NCI-H774 (cell line): ENCODE measurements at regions not wholly inside any gene's neighbourhood (a gene's known extent, or its start where the extent isn't known, plus 50 kb on each side); places are given as distances from the start of the nearest gene placed in this dataset.

ENCODE experiments used
- DNase-seq: peaks from one replicate; lab custom pipeline; 2025; lab: John Stamatoyannopoulos, UW

DNA sequence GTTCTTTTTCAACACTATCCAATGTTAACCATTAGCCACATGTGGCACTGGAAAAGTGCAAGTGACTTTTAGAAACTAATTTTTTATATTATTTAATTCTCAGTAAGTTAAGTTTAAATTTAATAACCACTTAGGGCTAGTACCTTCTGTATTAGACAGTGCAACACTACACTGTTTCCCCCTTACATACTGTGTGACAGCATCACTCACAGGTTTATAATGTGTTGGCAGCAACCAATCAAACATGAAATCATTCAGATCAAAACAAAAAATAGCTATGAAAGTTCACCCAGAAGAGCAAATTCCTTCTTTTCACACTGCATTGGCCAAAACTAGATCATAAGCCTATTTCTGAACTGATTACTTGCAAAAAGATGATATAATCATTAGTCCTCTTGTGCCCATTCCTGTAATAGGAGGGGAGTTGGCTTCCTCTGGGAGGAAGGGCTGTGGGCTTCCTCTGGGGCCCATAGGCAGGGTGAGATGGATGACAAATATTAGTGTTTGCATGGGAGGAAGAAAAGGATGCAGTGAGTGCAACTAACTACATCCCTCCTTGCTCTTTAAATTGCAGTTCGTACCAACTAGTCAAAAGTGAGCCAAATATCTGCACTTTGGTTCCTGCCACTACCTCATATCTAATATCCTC, 708.1 kb upstream of the RGMB start:
- no peak for DNase-seq

DNA sequence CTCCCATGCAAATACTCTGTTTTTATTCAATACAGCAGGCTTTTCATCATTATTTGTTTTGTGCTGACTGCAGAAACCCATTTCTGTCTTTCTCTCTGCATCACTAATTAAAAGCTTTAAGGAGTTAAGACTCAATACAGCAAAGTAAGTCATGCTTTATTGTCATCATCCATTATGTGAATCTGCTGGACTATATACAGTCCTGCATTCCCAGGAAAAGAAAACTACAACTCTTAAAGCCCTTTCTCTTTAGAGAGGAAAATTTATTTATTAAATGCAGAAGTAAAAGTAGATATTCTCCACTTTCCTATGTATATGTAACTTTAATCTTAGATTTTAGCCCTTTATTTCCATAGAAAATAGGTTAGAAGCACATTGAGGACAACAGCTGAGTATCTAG, 706.6 kb upstream of the RGMB start:
- no peak for DNase-seq

- DNase-seq: no peak
Measured at GRCh38 chr5:98069876-98070512, 703.5 kb upstream of the RGMB start.

DNA sequence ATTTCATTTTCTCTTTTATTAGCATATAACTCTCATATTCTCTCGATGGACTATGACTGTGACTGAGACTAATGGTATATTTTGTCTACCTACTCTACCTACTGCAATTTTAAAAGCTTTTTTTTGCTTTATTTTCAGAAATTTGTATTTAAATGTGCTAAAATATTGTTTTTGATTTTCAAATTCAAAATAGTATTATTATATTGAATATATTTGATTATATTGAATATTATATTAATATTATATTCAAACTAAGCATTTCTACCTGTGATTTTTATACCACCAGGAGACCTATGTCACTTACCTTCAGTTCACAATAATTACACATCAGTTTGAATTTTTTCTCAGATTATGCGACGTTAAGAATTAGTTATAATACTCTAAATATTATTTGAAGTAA, 700.5 kb upstream of the RGMB start:
- no peak for DNase-seq

DNA sequence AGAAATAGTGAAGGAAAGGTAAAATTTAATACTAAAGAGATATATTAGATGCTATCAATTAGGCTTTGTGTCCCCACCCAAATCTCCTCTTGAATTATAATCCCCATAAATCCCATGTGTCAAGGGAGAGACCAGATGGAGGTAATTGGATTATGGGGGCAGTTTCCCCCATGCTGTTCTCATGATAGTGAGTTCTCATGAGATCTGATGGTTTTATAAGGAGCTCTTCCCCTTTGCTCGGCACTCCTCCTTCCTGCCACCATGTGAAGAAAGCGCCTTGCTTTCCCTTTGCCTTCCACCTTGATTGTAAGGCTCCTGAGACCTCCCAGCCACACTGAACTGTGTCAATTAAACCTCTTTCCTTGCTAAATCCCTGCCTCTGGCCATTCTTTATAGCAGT, 697.0 kb upstream of the RGMB start:
- DNase-seq: no peak

DNA sequence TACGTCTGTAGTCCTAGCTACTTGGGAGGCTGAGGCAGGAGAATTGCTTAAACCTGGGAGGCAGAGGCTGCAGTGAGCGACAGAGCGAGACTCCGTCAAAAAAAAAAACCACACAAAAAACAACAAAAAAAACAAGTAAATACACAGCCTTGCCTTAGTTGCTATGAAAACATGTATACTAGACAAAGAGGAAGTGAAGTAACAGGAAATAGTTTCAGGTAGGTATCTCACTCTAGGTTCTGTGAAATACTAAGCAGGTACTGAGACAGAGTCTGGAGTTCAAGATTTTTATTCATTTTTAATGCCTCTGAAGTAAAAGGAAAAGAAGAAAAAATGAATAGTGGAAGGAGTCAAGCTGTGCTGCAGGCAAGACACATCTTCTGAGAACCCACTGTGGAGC, 687.9 kb upstream of the RGMB start:
- no peak for DNase-seq

- DNase-seq: no peak
Measured at GRCh38 chr5:98095072-98095471, 678.4 kb upstream of the RGMB start.

DNA sequence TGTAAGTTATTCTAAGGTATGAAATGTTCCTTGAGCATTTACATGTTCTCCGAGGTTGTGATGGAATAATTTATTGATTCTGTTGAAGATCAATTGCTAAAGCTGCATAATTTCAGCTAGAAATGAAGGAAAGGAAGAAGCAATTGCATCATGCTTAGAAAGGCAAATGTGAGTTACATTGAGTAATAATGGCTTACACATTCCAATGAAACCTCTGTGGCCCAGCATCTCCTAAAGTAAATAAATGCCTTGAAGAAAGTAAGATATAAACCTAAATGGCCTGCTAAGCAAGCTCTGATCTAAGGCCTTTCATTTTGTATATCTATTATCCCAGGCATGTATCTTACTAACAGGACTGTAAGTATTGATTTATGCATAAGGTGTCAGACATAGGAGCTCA, 677.3 kb upstream of the RGMB start:
- DNase-seq: no peak

- no peak for DNase-seq
Measured at GRCh38 chr5:98099448-98100105, 673.9 kb upstream of the RGMB start.

- no peak for DNase-seq
Measured at GRCh38 chr5:98101131-98101530, 672.3 kb upstream of the RGMB start.

DNA sequence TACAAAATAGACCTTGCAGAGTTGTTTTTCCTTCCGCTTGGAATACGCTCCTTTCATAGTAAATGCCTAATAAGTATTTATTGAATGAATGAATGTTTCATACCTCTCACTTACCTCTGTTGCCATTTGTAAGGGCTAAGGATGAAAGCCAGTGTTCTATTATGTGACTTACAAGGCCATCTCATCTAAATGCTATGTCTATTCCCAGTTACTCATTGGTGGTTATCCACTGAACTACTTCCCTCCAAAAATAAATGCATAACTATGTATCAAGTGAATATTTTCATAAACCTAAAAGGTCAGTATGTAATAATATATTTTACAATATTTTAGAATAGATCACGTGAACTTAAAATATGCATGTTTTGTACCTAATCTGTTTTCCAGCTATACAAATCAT, 670.5 kb upstream of the RGMB start:
- no peak for DNase-seq

- DNase-seq: no peak
Measured at GRCh38 chr5:98103807-98104206, 669.7 kb upstream of the RGMB start.

- DNase-seq: no peak
Measured at GRCh38 chr5:98104454-98105188, 668.8 kb upstream of the RGMB start.

GRCh38 chr5:98105681-98106080, 667.8 kb upstream of the RGMB start:
- no peak for DNase-seq

DNA sequence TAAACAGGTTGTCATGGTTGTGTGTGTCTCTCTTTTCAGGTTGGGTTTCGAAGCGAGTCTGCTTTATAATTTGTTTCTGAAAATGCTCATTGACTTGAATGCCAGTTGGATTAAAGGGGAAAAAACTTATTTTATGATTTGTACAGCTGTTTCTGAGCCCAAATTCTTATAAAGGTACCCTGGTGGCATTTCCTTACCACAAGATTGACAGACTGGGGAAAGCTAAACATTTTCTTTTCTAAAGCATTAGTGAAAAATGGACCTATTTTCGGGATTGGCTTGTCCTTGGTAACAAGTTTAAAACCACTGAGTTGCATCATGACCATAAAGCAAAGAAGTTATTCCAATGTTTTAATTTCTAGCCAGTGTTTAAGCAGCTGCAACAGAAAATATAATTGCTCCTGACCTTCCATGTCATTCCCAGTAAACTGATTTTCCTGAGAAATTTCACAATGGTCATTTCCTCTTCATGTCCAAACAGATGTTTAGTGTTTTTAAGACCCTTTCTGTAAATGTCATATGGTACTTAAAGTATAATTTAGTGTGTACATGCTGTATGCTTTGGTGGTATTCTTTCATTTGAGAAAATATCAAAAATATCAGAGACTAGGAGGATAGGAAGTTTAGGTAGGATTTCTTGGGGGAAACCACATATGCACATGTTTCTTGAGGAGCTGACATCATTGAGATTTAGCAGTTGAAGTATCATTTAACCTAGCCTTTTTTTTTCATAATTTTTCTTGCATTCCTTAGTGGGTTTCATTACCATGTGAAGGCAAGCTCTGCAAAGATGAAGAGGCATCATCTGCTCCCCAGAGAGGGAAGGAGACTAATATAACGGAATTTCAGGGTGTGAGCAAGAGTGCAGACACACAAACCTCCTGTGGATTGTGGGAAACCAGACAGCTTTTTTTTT, 667.1 kb upstream of the RGMB start:
- DNase-seq: no peak

DNA sequence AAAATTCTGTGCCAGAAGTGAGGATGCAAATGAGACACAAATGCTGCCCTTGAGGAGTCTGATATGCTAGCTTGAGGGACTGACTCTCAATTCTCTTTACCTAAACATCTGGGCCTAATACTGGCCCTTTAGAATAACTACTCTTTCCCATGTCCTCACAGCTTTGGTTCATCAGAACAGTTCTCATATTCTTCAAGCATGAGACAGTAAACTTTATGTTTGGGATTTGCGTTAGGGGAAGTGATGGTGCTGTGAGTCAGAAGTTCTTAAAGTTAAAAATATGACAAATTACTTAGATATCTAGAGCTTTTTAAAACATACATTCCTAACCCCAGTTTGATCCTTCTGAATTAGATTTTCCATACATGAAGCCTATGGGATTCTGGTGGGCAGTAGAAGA, 665.0 kb upstream of the RGMB start:
- no peak for DNase-seq

DNA sequence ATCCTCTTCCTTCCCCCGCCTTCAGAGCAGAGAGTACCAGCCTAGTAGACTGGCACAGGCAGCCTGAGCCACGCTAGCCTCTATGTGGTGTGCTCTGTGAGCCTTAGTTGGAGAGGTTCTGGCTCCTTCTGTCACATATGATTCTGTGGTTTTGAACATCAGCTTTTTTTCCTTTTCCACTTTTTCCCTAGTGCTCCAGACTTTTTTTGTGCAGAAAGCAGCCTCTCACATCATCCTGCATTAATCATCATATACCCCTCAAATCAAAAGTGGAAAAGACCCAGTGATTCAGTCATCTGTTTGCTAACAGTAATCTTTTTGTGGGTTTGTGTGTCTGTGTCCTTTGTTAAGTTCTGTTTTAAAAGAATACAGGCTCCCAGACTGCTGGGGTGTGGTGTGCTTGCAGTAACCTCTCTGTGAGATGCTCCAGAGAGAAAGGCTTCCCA, 663.9 kb upstream of the RGMB start:
- DNase-seq: no peak

- DNase-seq: no peak
Measured at GRCh38 chr5:98110282-98110691, 663.2 kb upstream of the RGMB start.

- no peak for DNase-seq
Measured at GRCh38 chr5:98110791-98111190, 662.7 kb upstream of the RGMB start.

DNA sequence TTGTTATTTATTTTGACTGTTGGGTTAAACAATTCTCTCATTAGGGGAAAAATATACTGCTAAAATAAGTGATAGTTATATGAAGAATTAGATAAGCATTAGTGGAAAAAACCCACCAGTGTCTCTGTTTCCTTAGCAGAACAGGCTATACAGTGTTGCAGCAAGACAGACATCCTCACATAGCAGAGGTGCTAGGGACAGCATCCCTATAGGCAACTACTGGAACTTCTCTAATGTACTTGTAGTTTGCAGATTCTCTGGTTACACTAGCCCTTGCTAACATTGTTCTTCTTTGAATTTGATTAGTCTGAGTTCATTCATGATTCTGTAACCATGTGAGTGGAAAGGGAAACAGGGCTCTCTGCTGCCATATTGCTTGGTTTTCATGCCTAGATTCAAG, 661.8 kb upstream of the RGMB start:
- DNase-seq: no peak

- no peak for DNase-seq
Measured at GRCh38 chr5:98121036-98121936, 652.2 kb upstream of the RGMB start.
